GM23338 (cell line): ENCODE measurements at regions not wholly inside any gene's neighbourhood (a gene's known extent, or its start where the extent isn't known, plus 50 kb on each side); places are given as distances from the start of the nearest gene placed in this dataset.

Experiments
- ATAC-seq: fragments of 200-7000 bp; cut with Tn5 transposase; 3 replicates; pipeline ENCODE4 v1.9.1; 2020
- DNase-seq: peaks from one replicate; pipeline ENCODE4 v3.0.0-alpha.2; 2015; ENCODE audit warnings: low spot score
- H2AFZ ChIP-seq: fragments of 200-600 bp; sonication (generic); 2 replicates; pipeline ENCODE4 v1.8.0; 2016; ENCODE audit warnings: antibody characterized with exemption, mild to moderate bottlenecking, moderate library complexity
- H3F3A ChIP-seq: fragments of 200-600 bp; sonication (generic); replicated peaks from 2 replicates; pipeline ENCODE4 v1.8.0; 2017; ENCODE audit warnings: antibody characterized with exemption, mixed run types, low read depth
- H3K27ac ChIP-seq: fragments of 200-600 bp; sonication (generic); 2 replicates; pipeline ENCODE4 v1.6.1; 2016; ENCODE audit warnings: low read depth
- H3K27me3 ChIP-seq: fragments of 200-600 bp; sonication (generic); 2 replicates; pipeline ENCODE4 v1.8.0; 2016; ENCODE audit warnings: mild to moderate bottlenecking, mixed run types, moderate library complexity; ENCODE audit not compliant: insufficient read depth
- H3K36me3 ChIP-seq: fragments of 200-600 bp; sonication (generic); 2 replicates; pipeline ENCODE4 v1.8.0; 2016; ENCODE audit warnings: mild to moderate bottlenecking; ENCODE audit not compliant: insufficient read depth
- H3K4me1 ChIP-seq: fragments of 200-600 bp; sonication (generic); 2 replicates; pipeline ENCODE4 v1.8.0; 2016; ENCODE audit warnings: mild to moderate bottlenecking, moderate library complexity; ENCODE audit not compliant: insufficient read depth
- H3K4me2 ChIP-seq: fragments of 200-600 bp; sonication (generic); 2 replicates; pipeline ENCODE4 v1.7.1; 2017; ENCODE audit warnings: mixed run types
- H3K4me3 ChIP-seq: fragments of 200-600 bp; sonication (generic); 2 replicates; pipeline ENCODE4 v1.6.1; 2016; ENCODE audit warnings: mixed run types
- H3K79me2 ChIP-seq: fragments of 200-600 bp; sonication (generic); replicated peaks from 2 replicates; pipeline ENCODE4 v1.8.0; 2017; ENCODE audit warnings: mild to moderate bottlenecking; ENCODE audit not compliant: insufficient read depth
- H3K9me2 ChIP-seq: fragments of 200-600 bp; sonication (generic); 2 replicates; pipeline ENCODE4 v1.8.0; 2017; ENCODE audit not compliant: insufficient read depth
- H4K20me1 ChIP-seq: fragments of 200-600 bp; sonication (generic); replicated peaks from 2 replicates; pipeline ENCODE4 v1.8.0; 2017; ENCODE audit warnings: mild to moderate bottlenecking; ENCODE audit not compliant: insufficient read depth
- H3K27ac Mint-ChIP-seq: 2 replicates; pipeline ENCODE4 v1.8.0; 2020; ENCODE audit warnings: inconsistent platforms, mild to moderate bottlenecking, moderate library complexity, mixed read lengths
- H3K27me3 Mint-ChIP-seq: 3 replicates; pipeline ENCODE4 v1.8.0; 2022; ENCODE audit warnings: low read depth, mild to moderate bottlenecking, moderate library complexity, mixed read lengths, inconsistent platforms; ENCODE audit not compliant: insufficient read depth, poor library complexity
- H3K36me3 Mint-ChIP-seq: 3 replicates; pipeline ENCODE4 v1.8.0; 2021; ENCODE audit warnings: low read depth, mild to moderate bottlenecking, inconsistent platforms, moderate library complexity, mixed read lengths
- H3K4me1 Mint-ChIP-seq: 3 replicates; pipeline ENCODE4 v1.8.0; 2020; ENCODE audit warnings: mild to moderate bottlenecking, inconsistent platforms, mixed read lengths
- H3K4me3 Mint-ChIP-seq: 3 replicates; pipeline ENCODE4 v1.8.0; 2021; ENCODE audit warnings: moderate library complexity, mild to moderate bottlenecking, inconsistent platforms, mixed read lengths
- H3K9me3 Mint-ChIP-seq: 3 replicates; pipeline ENCODE4 v1.8.0; 2020; ENCODE audit warnings: moderate library complexity, mild to moderate bottlenecking, inconsistent platforms, mixed read lengths
- CREB1 ChIP-seq: fragments of 250-450 bp; sonication (Bioruptor Pico); IDR thresholded peaks from 2 replicates; pipeline ENCODE4 v1.5.0; 2020; ENCODE audit warnings: low read depth, mild to moderate bottlenecking, moderate library complexity
- ETS1 ChIP-seq: IDR thresholded peaks from 2 replicates; pipeline ENCODE4 v1.6.1; 2016; ENCODE audit warnings: antibody characterized with exemption
- EZH2 ChIP-seq: fragments of 200-600 bp; sonication (generic); IDR thresholded peaks from one replicate; pipeline ENCODE4 v1.8.0; 2017; ENCODE audit warnings: antibody characterized with exemption, mild to moderate bottlenecking, low read depth; ENCODE audit not compliant: unreplicated experiment
- JUNB ChIP-seq: IDR thresholded peaks from one replicate; pipeline ENCODE4 v1.6.1; 2016; ENCODE audit warnings: antibody characterized with exemption; ENCODE audit not compliant: unreplicated experiment
- NANOG ChIP-seq: IDR thresholded peaks from 2 replicates; pipeline ENCODE4 v1.6.1; 2016; ENCODE audit warnings: antibody characterized with exemption, borderline replicate concordance
- ZNF462 ChIP-seq: fragments of 250-450 bp; sonication (Bioruptor Pico); IDR thresholded peaks from 2 replicates; pipeline ENCODE4 v1.5.0; 2020; ENCODE audit warnings: mild to moderate bottlenecking, moderate library complexity

- TF ChIP-seq ZNF462, result no peak
Measured at GRCh38 chr7:9842301-9842700, 1131.4 kb upstream of the PHF14 start (continued).

- Mint-ChIP-seq H3K4me1 (no peaks in the 10 kb centered on the region), H3K27ac (no peak overlapping the region), H3K27me3 (no peaks in the 10 kb centered on the region), H3K36me3 (no peaks in the 10 kb centered on the region), H3K4me3 (no peak overlapping the region), H3K9me3 (no peaks in the 10 kb centered on the region)
- no peaks in the 10 kb centered on the region for H3K27me3 ChIP-seq
- H4K20me1 ChIP-seq, result no peaks in the 10 kb centered on the region
- H3K4me3 ChIP-seq, result no peak overlapping the region
- ATAC-seq (no peak), DNase-seq (no peak)
- no peaks in the 10 kb centered on the region for H3K79me2 ChIP-seq
- H3K36me3 ChIP-seq, result no peaks in the 10 kb centered on the region
- H3K4me2 ChIP-seq, result no peak overlapping the region
- no peak overlapping the region for H3K27ac ChIP-seq
- H3K4me1 ChIP-seq, result no peaks in the 10 kb centered on the region
- no peaks in the 10 kb centered on the region for H3K9me2 ChIP-seq
- no peak for TF ChIP-seq EZH2
- TF ChIP-seq NANOG, result no peak
- TF ChIP-seq JUNB, result no peak
- no peak for TF ChIP-seq ETS1
- no peak for TF ChIP-seq CREB1 (CRISPR knock-in tag)
- H3F3A ChIP-seq, result no peaks in the 10 kb centered on the region
- H2AFZ ChIP-seq, result no peak overlapping the region
Measured at GRCh38 chr7:9846902-9847301, 1126.8 kb upstream of the PHF14 start.
